Testis (tissue), 2 donors: ENCODE measurements at regions not wholly inside any gene's neighbourhood (a gene's known extent, or its start where the extent isn't known, plus 50 kb on each side); places are given as distances from the start of the nearest gene placed in this dataset.

Experiments
- CTCF ChIP-seq, 3 experiments: fragments of 450-650 bp in 2 of 3; fragments of 200-600 bp in 1 of 3; sonication (generic) in 1 of 3; IDR thresholded peaks; one replicate each; pipeline ENCODE4 v1.5.1; 2016 to 2019; ENCODE audit warnings: antibody characterized with exemption in 3 of 3, mild to moderate bottlenecking in 2 of 3, moderate library complexity in 1 of 3
- POLR2A ChIP-seq: fragments of 450-650 bp; IDR thresholded peaks from one replicate; pipeline ENCODE4 v1.6.1; 2017; ENCODE audit warnings: antibody characterized with exemption, mild to moderate bottlenecking, moderate library complexity

- no peak for TF ChIP-seq POLR2A
- no peak for TF ChIP-seq CTCF (IDR thresholded peaks at IDR 0.05)
Observed at GRCh38 chrX:39361736-39362135, 560.5 kb downstream of the MID1IP1 start.
